HEK293T (cell line): ENCODE measurements at regions not wholly inside any gene's neighbourhood (a gene's known extent, or its start where the extent isn't known, plus 50 kb on each side); places are given as distances from the start of the nearest gene placed in this dataset.

Experiments used
- CTCF ChIA-PET: fragments of 350-600 bp; formaldehyde crosslinking; extraction: SDS; loops from one replicate; lab custom pipeline; 2021; ENCODE audit warnings: antibody characterized with exemption, inconsistent platforms; lab: Yijun Ruan, JAX
- POLR2A ChIA-PET: fragments of 350-600 bp; formaldehyde crosslinking; extraction: SDS; loops from one replicate; lab custom pipeline; 2020; ENCODE audit warnings: antibody characterized with exemption, inconsistent platforms; lab: Yijun Ruan, JAX
- DNase-seq: peaks from one replicate; pipeline ENCODE4 v3.0.0; 2012; ENCODE audit warnings: mixed read lengths; ENCODE audit errors: extremely low spot score
- ARNT ChIP-seq: fragments of 450-650 bp; IDR thresholded peaks from 2 replicates; pipeline ENCODE4 v1.6.1; 2017; ENCODE audit warnings: mild to moderate bottlenecking
- BHLHE40 ChIP-seq: fragments of 450-650 bp; IDR thresholded peaks from 2 replicates; pipeline ENCODE4 v1.6.1; 2016; ENCODE audit warnings: mild to moderate bottlenecking, moderate library complexity, borderline replicate concordance
- CTBP1 ChIP-seq: fragments of 450-650 bp; IDR thresholded peaks from 2 replicates; pipeline ENCODE4 v1.6.1; 2016; ENCODE audit warnings: borderline replicate concordance
- ELF4 ChIP-seq: fragments of 450-650 bp; IDR thresholded peaks from 2 replicates; pipeline ENCODE4 v1.6.1; 2017; ENCODE audit warnings: antibody characterized with exemption
- FOXA1 ChIP-seq: fragments of 450-650 bp; IDR thresholded peaks from 2 replicates; pipeline ENCODE4 v1.6.1; 2016; ENCODE audit warnings: mild to moderate bottlenecking
- FOXK2 ChIP-seq: fragments of 450-650 bp; IDR thresholded peaks from 2 replicates; pipeline ENCODE4 v1.6.1; 2016; ENCODE audit warnings: mild to moderate bottlenecking
- FOXM1 ChIP-seq: fragments of 450-650 bp; IDR thresholded peaks from 2 replicates; pipeline ENCODE4 v1.6.1; 2017; ENCODE audit warnings: mild to moderate bottlenecking, borderline replicate concordance
- HDGF ChIP-seq: fragments of 450-650 bp; IDR thresholded peaks from 2 replicates; pipeline ENCODE4 v1.6.1; 2017; ENCODE audit warnings: antibody characterized with exemption, borderline replicate concordance
- L3MBTL2 ChIP-seq: fragments of 450-650 bp; conservative IDR thresholded peaks from 2 replicates; pipeline ENCODE4 v1.6.1; 2016; ENCODE audit warnings: mild to moderate bottlenecking
- LEF1 ChIP-seq: fragments of 450-650 bp; IDR thresholded peaks from 2 replicates; pipeline ENCODE4 v1.6.1; 2017; ENCODE audit warnings: mild to moderate bottlenecking, borderline replicate concordance
- NFRKB ChIP-seq: fragments of 450-650 bp; IDR thresholded peaks from 2 replicates; pipeline ENCODE4 v1.6.1; 2016; ENCODE audit warnings: mild to moderate bottlenecking, moderate library complexity
- SP1 ChIP-seq: fragments of 450-650 bp; IDR thresholded peaks from 2 replicates; pipeline ENCODE4 v1.6.1; 2017
- SUZ12 ChIP-seq: fragments of 450-650 bp; IDR thresholded peaks from 2 replicates; pipeline ENCODE4 v1.6.1; 2016; ENCODE audit warnings: mild to moderate bottlenecking
- TARDBP ChIP-seq: fragments of 450-650 bp; IDR thresholded peaks from 2 replicates; pipeline ENCODE4 v1.6.1; 2016
- ZNF384 ChIP-seq: fragments of 450-650 bp; IDR thresholded peaks from 2 replicates; pipeline ENCODE4 v1.6.1; 2016
- TF ChIP-seq, protein P1 (sequence below): fragments of 450-650 bp; IDR thresholded peaks from 2 replicates; pipeline ENCODE4 v1.6.1; 2016

DNA sequence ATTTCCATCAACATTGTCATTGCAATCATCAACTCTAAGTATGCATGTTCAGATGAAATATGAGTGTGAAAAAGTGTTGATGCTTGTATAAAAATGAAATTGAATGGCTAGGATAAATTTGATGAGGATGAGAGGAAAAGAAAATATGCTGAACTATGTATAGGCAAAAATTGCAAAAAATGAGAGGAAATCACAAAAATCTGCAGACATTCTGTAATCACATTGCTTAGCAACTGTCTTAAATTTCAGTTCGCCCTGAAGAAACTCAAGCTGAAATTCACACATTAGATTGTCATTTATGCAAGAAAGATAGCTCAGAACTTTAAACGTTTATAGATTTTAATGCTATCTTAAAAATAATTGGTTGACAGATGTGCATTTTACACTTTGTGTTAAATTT is 1098.8 kb upstream of the IGFBP7 start:
- DNase-seq: no peak
- TF ChIP-seq FOXK2 (no peak), BHLHE40 (no peak), SP1 (no peak), ARNT (no peak)
- ChIA-PET CTCF (no interaction called here), POLR2A (no interaction called here)

DNA sequence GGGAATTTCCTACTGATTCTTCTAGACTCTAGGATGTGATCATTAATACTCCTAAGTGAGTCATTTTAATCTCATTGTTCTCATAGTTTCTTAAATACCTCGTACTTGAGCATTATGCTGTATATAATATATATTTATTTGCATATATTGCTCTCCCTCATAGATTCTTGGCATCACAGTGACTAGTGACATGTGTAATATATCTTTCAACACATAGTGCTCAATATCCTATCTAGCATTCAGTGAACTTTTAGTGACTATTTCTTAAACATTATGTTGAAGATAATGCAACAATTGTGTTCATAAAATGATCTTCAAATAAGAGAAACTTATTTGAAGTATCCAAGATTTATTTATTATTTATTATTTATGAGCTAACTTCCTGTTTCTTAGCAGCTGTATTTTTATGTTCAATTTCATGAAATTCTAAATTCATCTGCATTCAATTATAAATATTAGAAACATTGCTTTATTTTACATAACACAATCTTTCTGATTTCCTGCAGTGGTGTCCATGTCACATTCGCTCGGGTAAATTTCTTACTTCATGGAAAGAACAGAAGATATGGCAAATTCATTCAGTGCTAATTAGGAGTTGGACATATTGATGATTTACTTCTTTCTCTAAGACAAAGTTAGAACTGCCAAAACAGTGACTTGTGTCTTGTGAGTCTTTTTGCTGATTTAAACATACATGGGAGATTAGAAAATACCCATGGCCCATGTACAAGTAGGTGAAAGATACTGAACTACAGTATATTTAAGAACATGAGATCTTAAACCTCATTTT is 1095.5 kb upstream of the IGFBP7 start:
- DNase-seq: no peak
- ChIA-PET CTCF (no interaction called here), POLR2A (no interaction called here)
- no peak for TF ChIP-seq FOXM1
- TF ChIP-seq ARNT: no peak

DNA sequence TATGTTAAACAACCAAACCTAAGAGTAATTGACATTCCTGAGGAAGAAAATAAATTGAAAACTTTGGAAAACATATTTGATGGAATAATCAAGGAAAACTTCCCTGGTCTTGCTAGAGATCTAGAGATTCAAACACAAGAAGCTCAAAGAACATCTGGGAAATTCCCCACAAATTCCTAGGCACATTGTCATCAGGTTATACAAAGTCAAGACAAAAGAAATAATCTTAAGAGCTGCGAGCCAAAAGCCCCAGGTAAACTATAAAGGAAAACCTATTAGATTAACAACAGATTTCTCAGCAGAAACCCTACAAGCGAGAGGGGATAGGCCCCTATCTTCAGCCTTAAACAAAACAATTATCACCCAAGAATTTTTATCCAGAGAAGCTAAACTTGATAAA is 1082.0 kb upstream of the IGFBP7 start:
- TF ChIP-seq HDGF (no peak), ZNF384 (no peak), TARDBP (no peak), NFRKB (no peak), CTBP1 (no peak), L3MBTL2 (no peak), ELF4 (no peak), BHLHE40 (no peak), SUZ12 (no peak), FOXM1 (no peak), ARNT (no peak), LEF1 (no peak), FOXK2 (no peak), SP1 (no peak), FOXA1 (no peak)
- TF ChIP-seq, protein P1, sequence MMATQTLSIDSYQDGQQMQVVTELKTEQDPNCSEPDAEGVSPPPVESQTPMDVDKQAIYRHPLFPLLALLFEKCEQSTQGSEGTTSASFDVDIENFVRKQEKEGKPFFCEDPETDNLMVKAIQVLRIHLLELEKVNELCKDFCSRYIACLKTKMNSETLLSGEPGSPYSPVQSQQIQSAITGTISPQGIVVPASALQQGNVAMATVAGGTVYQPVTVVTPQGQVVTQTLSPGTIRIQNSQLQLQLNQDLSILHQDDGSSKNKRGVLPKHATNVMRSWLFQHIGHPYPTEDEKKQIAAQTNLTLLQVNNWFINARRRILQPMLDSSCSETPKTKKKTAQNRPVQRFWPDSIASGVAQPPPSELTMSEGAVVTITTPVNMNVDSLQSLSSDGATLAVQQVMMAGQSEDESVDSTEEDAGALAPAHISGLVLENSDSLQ: no peak
- ChIA-PET POLR2A (no interaction called here), CTCF (no interaction called here)
- DNase-seq: no peak

DNA sequence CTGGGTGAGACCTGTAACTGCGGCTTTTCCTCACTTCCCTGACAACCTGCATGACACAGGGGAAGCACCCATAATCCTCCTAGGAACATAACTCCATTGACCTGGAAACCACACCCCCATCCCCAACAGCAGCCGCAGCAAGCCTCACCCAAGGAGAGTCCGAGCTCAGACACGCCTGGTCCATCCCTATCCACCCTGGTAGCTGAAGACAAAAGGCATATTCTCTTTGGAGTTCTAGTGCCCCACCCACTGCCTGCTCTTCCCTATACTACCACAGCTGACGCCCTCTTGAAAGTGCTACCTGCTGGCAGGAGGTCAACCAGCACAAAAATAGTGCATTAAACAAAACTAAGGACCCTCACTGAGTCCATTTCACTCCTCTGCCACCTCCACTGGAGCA is 1080.9 kb upstream of the IGFBP7 start:
- no peak for TF ChIP-seq CTBP1
- no peak for TF ChIP-seq NFRKB
- TF ChIP-seq ARNT: no peak
- DNase-seq: no peak
- ChIA-PET POLR2A (no interaction called here), CTCF (no interaction called here)

DNA sequence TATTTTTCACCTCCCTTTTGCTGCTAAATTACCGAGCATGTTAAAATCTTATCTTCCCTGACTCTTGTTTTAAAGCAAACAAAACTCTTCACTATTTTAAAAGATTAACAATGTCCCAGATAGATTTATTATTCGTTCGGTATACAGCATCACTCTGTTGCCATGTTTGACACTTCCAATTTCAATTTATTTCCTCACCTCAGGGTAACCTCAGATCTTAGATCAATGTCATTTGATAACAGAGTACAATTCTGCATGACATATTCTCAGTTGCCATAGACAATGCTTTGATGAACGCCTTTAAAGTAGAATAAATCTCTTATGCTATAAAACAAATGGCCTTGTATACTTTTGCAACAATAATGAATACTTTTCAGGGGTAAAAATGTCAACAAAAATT is 1078.1 kb upstream of the IGFBP7 start:
- no peak for DNase-seq
- ChIA-PET CTCF (no interaction called here), POLR2A (no interaction called here)
- no peak for TF ChIP-seq ARNT
- no peak for TF ChIP-seq CTBP1
- no peak for TF ChIP-seq NFRKB
- TF ChIP-seq HDGF: no peak
- TF ChIP-seq FOXK2: no peak
- TF ChIP-seq SP1: no peak
- no peak for TF ChIP-seq FOXA1
- TF ChIP-seq, protein P1: no peak
- no peak for TF ChIP-seq ELF4
- no peak for TF ChIP-seq ZNF384
- TF ChIP-seq SUZ12: no peak
- no peak for TF ChIP-seq LEF1

DNA sequence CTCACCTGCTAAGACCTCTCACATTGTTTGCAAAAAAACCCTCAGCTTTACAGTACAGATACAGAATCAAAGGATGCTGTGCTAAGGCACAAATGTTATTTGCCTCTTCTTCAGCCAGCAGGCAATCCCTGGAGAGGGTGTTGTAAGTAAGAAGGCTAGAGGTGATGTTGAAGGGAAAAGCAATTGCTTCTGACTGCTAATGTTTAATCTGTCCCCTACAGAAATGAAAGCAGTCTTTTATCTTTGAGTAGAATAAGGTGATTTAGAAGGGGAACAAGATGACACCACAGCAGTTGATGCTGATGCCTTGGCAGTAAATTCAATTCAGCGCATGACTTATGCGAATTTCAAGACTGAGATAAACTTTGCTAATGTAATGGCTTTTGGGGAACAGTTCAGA is 1064.8 kb upstream of the IGFBP7 start:
- ChIA-PET CTCF (no interaction called here), POLR2A (no interaction called here)
- TF ChIP-seq LEF1 (no peak), ARNT (no peak), SUZ12 (no peak), ELF4 (no peak), CTBP1 (no peak), SP1 (no peak), ZNF384 (no peak), L3MBTL2 (no peak), BHLHE40 (no peak), FOXM1 (no peak)
- DNase-seq: no peak

DNA sequence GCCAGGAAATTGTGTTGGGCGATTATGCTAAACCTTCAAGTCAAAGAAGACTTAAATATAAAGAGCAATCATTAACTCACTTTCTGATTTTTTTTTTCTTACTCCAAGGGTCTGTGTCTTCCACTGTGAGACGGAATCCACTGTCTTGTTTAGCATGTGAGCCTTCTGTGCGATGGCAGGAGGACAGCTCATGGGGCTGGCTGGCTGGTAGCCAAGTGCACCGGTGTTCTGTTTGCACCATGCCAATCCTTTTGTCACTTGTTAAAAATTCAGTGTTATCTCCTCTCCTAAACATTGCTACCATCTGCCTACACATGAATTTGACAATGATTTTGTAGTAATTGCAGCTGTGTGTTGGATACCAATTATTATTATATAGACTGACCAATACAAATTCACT is 1056.3 kb upstream of the IGFBP7 start:
- DNase-seq: no peak
- POLR2A ChIA-PET: no interaction called here

More for the DNA sequence above, 1056.3 kb upstream of the IGFBP7 start:
- no peak for TF ChIP-seq FOXA1
- TF ChIP-seq, protein P1: no peak
- no peak for TF ChIP-seq SUZ12
- TF ChIP-seq FOXK2: no peak
- no peak for TF ChIP-seq ELF4
- no peak for TF ChIP-seq ARNT
- TF ChIP-seq NFRKB: no peak
- TF ChIP-seq TARDBP: no peak
- TF ChIP-seq SP1: no peak
- no peak for TF ChIP-seq LEF1
- no peak for TF ChIP-seq BHLHE40
- TF ChIP-seq L3MBTL2: no peak
- no peak for TF ChIP-seq HDGF
- TF ChIP-seq CTBP1: no peak
- no peak for TF ChIP-seq FOXM1
- TF ChIP-seq ZNF384: no peak
- CTCF ChIA-PET: no interaction called here
